Activated CD8-positive, alpha-beta memory T cell treated with anti-CD3 and anti-CD28 coated beads for 48 hours (primary cell): ENCODE measurements at regions not wholly inside any gene's neighbourhood (a gene's known extent, or its start where the extent isn't known, plus 50 kb on each side); places are given as distances from the start of the nearest gene placed in this dataset.
"Not testable (repeated sequence)": the region's sequence is repeated elsewhere in the genome, so short reads cannot be mapped to it uniquely, and the experiment has no call there.

ENCODE experiments used
- DNase-seq, 3 experiments: peaks; one replicate each; pipeline ENCODE4 v3.0.0-alpha.2; 2020; ENCODE audit warnings: low read depth in 2 of 3, low spot score in 2 of 3

DNA sequence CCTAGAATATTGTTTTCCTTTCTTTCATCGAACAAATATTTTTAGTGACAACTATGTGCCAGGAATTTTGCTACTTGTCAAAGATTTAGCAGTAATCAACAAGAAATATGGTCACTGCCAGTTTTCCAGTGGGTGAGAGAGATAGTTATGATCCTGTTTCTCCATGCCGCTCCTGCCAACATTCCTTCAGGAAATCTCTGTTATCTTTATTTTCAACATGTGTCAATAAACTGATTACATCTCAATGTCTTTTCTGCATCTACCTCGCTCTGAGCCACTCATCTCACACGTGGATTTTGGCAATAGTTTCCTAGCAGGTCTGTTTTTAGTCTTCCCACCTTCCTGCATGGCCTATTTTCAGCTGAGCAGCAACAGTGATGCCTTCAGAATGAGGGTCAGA, 650.0 kb upstream of the STXBP6 start:
- DNase-seq, result no peak

DNA sequence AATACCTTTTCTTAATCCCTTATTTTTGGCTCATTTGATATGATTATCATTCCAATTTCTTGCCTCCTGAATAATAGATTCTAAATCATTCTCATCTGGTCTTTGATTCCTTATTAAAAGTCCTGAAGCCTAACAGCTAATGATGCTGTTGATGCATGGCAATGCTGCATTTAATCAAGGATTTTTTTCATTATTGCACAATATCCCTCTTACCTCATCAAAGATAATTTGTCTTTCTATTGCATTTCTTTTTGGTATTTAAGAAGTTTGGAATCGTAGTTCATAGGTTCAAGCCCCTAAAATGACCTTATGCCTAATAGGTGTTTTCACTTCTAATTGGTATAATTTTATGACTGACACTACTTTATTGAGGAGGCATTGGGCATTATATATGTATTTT, 648.2 kb upstream of the STXBP6 start:
- no peak for DNase-seq

DNA sequence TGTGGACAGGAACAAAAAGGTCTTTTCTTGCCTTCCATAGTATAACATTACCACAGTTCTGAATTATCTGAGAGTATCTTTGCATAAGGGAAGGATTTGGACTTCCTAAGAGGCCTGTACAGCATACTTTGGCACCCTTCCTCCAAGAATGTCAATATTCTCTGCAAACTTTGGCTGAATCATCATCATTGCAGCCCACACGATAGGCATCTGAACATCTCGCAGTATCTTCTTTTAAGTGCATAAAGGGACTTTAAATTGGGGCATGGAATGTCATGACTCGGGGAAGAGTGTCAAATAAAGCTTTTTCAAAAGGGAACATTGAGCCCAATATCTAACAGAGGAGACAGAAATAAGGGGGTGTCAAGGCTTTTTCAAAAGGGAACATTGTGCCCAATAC, 646.2 kb upstream of the STXBP6 start:
- no peak for DNase-seq

DNA sequence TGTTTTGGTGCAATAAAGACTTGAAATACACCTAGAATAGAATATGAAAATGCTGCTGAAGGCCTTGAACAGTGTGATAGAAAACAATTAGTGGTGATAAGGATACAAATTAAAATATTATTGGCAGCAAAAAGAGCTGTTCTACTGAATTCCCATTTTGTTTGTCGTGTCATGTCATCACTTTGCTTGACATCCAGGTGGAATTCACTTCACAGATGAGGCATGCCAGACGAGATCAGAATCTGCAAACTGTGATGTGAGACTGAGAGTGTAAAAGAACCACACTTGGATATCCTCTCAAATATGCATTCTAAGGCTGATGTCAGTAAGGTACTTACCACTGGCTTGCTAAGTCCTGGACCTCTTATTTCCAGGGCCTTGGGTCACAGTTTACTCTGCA, 635.1 kb upstream of the STXBP6 start:
- no peak for DNase-seq

DNA sequence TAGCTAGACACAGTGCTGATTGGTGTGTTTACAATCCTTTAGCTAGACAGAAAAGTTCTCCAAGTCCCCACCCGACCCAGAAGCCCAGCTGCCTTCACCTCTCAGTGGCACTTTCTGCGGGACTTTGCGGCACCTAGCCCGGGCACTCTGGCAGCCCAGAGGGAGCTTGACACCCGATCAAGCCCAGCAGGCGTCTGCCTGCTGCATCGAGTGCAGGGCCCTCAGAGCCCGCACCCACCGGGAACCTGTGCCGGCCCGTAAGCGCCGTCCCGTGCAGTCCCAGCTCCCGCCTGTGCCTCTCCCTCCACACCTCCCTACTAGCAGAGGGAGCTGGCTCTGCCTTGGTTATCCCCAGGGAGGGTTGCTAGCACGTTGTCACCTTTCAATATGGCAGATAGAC, 631.0 kb upstream of the STXBP6 start:
- DNase-seq, result no peak

DNA sequence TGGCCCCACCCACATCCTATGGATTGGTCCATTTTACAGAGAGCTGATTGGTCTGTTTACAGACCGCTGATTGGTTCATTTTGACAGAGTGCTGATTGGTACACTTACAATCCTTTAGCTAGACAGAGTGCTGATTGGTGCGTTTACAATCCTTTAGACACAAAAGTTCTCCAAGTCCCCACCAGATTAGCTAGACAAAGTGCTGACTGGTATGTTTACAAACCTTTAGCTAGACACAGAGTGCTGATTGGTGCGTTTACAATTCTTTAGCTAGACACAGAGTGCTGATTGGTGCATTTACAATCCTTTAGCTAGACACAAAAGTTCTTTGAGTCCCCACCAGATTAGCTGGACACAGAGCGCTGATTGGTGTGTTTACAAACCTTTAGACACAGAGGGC, 630.6 kb upstream of the STXBP6 start:
- not testable (repeated sequence) for DNase-seq

DNA sequence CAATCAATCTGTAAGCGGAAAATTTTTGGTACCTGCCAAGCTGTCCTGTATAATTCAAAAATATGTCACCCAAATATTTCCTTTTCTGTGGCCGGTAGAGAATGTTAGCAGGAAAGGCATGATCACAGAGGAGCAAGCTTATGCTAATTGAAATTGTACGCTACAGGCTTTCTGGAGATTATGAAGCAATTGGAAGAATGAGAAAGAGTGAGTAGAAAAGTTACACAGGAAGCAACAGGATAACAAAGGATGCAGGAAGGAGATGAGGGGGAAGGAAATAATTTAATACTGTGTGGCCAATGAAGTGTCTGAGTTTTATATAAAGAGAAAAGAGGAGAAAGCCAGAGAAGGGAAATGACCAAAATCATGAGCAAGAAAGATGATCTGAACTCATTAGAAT, 627.2 kb upstream of the STXBP6 start:
- no peak for DNase-seq

DNA sequence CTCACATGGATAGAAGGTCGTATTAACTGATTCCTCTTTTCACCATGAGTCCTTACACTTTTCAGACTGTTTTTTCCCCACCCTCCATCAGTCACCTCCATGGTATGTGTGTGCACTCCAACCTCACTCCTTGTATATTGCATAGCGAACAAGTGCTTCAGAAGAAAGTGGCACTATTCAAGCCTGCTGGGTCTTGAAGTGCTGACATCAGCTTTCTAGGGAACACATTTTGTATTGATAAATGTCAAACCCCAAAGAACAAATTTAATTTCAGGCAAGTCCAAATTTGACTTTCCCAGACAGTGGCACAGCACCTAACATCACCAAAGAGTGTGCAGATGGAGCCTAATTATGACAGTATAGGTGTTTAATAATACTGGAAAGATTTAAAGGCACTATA, 617.4 kb upstream of the STXBP6 start:
- no peak for DNase-seq

DNA sequence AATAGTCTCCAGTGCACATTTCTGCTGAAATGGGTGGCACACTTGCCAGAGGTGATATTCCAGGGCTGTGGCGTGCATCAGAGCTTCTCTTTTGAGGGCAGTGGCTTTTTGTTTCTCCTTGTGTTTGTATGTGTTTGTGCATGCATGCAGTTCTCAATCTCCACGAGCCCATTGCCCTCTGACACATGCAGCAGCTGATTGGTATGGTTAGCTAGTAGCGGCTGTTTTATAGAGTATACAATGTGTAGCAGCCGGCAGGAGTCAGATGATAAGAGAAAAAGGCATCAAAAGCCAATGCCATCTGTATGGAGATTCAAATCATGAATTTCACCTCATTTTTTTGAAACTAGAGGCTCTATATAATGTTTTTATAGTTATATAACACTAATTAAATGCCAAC, 616.9 kb upstream of the STXBP6 start:
- DNase-seq, result no peak

DNA sequence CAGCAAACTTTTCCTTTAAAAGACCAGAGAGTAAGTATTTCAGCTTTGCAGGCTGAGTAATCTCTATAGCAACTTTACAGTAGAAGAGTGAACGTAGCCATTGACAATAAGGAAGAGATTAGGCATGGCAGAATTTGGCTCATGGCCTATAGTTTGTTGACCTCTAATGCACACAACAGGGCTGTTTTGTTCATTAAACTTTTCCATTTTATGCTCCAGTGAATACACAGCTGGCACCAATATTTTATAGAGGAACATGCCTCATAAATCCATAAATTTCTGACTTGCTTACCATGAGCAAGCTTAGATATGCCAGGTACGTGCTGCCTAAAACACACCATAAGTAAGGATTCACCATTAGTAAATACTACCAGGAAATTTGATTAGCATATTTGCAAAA, 609.0 kb upstream of the STXBP6 start:
- DNase-seq, result no peak

DNA sequence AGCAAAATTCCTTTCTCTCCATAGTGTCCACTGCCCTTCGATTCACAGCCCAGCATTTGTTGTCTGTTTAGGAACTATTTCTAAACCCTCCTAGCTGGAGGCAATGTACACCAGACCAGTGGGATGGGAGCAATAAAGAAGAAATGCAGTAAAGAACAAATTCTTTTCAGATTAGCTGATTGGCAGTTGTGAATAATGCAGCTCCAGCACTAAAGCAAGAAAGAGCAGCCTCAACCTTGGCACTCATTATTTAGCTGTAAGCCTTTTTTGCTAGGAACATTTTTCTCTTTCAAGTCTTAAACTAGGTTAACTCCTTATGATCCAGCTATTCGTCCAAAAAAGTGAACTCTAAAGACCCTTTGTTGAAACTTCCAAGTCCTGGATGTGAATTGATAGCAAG, 580.5 kb upstream of the STXBP6 start:
- DNase-seq, result no peak

DNA sequence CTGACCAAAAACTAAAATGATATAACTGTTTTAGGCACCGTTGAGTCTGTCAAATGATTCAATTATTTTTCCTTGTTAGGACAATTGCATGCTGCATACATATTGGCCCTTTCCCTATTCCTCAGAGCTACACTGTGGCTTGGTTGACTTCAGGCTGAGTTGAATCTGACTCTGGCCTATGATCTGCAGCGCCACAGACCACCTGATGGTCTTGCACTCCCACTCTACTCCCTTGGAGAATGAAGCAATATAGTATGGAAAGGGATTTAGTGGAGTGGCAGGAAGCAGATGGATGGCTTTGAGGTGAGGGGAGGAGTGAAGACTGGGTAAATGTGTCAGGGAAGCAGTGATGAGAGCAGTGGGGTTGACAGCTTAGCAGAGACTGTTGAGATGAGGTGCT, 579.0 kb upstream of the STXBP6 start:
- no peak for DNase-seq

DNA sequence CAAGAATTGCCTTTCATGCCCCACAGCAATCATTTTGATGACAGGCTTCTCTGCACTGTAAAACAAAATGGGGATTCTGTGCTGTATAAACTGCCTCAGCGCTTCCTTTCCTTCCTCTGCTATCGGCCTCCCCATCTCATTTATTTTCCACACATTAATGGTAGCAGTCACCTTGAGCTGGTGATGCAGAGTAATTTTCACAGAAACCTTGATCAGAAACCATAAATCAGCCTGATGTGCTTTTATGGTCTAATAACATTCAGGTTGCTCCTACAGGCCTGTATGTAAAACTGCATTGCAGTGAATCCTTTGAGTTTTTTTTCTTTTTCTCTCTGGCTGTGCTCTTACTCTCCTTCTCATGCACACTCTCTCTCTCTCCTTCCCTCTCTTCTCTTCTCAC, 578.4 kb upstream of the STXBP6 start:
- DNase-seq, result no peak

DNA sequence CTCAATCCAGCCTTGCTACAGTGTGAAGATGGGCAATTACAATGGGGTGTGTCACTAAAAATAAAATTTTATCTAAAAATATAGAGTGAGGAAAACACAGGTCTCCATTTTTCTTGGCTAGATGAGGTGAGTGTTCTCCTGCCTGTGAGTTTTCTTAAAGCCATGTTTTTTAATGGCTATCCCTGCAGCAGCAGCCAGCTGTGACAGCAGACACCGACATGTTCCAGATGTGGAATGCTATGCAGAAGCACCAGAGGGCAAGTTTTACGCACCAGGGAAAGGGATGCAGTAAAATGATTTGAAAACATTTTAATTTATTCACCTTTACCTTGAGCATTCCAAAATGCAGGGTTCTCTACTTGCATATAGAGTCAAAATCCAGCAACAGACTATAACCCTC, 577.0 kb upstream of the STXBP6 start:
- DNase-seq, result no peak

DNA sequence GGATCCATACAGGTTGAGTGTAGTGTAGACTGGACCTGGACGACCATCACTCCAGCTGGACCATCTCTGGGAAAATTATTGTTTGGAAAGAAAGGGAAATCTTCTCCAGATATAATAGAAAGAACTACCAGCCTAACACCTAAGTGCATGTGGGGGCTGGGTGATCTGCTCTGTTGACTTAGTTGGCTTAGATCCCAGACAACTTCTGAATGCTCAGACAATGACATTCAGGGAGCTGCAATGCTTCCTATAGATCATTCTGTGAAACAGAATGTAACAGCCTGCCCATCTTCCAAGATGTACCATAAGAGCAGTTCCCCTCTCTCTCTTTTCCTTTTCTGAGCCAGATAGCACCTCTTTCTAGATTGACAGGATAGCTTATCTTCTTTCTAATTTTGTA, 572.8 kb upstream of the STXBP6 start:
- no peak for DNase-seq

DNA sequence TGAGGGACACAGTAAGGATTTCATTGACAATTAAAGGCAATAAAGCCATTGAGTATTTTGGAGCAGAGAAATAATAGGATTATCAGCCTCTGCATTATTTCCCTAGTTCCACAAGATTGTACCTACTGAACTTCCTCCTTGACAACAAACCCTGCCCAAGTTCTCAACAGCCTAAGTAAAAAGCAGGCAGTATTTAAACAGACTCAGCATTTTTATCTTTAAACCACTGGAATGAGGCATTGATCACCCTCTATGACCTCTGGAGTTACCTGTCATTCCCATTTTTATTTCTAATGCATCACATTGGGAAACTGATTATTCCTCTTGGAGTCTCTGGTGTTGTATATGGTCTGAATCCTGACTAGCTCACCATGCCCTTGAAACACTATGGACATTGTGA, 570.6 kb upstream of the STXBP6 start:
- no peak for DNase-seq

DNA sequence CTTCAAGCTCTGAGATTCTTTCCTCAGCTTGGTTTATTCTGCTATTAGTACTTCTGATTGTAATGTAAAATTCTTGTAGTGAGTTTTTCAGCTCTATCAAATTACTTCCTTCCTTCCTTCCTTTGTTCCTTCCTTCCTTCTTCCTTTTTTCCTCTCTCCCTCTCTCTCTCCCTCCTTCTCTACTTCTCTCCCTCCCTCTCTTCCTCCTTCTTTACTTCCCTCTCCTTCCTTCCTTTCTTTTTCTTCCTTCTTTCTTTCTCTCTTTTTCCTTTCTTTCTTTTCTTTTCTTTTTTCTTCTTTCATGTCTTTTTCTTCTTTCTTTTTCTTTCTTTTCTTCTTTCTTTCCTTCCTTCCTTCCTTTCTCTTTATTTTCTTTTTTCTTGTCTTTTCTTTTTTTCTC, 565.2 kb upstream of the STXBP6 start:
- DNase-seq, result no peak

DNA sequence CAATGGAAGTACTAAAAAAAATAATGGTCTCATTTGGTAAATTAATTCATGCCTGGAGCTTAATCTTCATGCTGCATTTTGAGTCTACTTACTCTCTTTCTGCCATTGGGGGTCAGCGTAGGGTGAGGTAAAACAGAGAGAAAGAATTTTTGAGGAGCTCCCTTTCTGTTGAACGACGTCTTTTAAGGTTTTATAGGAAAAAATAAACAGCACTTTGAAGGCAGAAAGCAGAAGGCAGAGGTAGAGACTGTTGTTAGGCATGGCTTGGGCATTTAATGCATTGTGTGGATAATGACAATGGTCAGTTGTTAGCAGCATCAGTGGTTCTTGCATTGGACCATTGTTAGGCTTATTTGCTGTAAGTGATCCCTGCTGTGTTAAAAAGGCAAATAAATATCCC, 557.2 kb upstream of the STXBP6 start:
- no peak for DNase-seq

DNA sequence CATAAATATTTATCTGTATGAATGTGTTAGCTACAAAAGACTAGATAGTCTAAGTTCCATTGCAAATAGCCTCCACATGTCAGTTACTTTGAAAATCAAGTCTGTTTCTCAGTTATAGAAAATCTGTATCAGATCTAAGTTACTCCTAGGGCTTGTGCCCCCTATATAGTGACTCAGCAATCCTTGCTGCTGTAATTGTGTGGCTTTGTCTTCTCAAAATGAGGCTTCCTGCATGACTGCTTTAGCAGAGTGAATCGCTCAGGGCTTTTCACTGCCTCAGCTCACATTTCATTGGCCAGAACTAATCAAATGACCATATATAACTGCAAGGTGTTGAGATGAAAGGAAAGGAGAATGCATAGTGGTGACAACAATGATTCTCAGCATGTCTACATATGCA, 552.2 kb upstream of the STXBP6 start:
- no peak for DNase-seq

DNA sequence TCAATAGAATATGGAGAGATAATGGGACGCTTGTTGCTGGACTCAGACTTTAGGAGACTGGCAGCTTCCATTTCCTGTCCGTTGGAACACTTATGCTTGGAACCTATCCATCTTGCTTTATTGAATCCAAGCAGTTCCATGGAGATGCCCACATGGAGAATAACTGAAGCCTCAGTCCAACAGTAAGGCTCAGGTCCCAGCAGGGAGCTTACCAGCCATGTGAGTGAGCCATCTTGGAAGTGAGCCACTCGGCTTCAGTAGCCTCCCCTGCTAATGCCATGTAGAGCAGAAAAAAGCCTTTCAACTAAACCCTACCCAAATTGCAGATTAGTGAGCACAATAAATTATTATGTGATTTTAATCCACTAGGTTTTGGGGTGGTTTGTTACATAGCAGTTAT, 538.8 kb upstream of the STXBP6 start:
- no peak for DNase-seq

DNA sequence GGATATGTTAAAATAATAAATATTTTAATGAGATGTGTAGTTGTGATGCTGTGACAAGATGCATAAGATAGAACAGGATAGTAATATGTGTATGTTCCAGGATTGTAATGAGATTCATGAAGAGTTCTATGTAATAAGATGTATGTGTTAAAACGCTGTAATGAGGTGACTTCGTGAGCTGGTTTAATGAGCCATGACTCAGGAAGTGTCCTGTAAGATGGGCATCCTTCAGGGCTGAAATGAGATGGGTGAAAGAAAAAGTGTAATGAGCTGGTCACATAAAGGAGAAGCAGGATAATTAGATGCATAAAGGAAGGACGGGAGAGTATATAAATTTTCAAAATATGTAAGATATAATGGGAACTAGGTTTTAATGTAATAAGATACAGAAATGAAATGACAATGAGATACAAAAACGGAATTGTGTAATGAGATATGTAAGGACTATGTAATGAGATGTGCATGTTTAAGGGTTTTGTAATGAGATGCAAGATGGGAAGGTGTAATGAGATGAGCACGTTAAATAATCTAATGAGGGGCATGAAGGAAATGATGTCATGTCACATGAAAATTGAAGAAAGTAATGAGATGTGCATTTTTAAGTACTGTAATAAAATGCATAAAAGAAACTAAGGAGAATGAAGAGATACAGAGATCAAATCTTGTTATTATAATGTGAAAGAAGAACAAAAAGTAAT, 524.8 kb upstream of the STXBP6 start:
- no peak for DNase-seq

DNA sequence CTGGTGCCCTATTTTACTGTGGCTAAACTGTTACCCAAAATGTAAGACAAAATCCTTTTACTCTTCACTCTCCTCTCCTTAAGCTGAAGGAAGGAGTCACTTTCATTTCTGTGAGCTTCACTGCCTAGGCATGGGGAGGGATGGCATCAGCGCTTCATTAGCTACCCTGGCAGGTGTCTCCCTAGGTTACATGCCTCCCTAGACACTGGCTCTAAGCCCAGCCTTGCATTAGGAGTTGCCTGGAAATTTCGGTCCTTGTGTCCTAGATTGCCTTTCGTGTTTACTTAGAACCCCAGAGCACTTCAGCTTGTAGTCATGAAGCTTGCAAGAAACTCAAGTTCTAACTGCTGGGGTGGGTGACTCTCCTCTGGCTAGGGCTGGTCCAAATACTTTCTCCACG, 520.5 kb upstream of the STXBP6 start:
- no peak for DNase-seq

DNA sequence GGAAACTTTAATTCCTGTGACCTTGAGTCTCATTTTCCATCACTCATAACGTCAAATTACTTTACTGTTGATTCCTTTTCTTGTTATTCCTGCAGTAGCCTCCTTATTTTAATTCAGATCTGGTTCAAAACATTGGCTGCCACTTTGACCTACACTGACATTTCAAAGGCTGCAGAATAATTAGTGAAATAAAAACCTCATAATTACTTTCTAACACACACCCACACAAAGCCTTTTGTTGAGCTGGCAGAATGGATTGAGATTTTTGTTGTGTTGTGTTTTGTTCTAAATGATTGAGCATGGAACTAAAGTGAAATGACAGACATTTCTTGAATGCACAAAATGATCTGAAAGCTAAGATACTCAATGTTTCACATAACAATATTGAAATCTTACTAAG, 507.5 kb upstream of the STXBP6 start:
- no peak for DNase-seq

DNA sequence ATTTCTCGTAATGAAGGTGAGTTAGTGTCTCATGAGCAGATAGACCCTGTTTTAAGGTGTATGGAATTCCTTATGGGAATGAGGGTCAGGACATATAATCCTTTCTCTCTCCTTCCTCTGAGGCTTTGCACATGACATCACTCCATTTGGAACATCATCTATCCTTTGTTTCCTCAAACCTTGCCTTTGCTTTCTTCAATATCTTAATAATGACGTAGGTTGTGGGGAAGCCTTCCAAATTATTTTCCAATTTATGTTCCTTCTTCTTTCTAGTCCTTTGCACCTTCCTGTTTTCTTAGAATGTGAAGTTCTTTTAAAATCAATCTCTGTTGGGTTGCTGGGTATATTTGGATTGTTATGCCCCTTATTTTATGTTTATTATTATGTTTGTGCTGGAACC, 502.9 kb upstream of the STXBP6 start:
- no peak for DNase-seq
